Tibial artery (tissue), 4 donors: ENCODE measurements at regions not wholly inside any gene's neighbourhood (a gene's known extent, or its start where the extent isn't known, plus 50 kb on each side); places are given as distances from the start of the nearest gene placed in this dataset.

Source experiments
- DNase-seq, 2 donors: peaks; one replicate each; pipeline ENCODE4 v3.0.0-alpha.2; 2019
- H3K27ac ChIP-seq, 2 donors: fragments of 200-600 bp; sonication (generic) in 1 of 2; 1 replicate in 1 of 2; 2 replicates in 1 of 2; pipeline ENCODE4 v1.5.1; 2018 to 2019; ENCODE audit warnings: mild to moderate bottlenecking in 1 of 2
- H3K27me3 ChIP-seq, 2 donors: fragments of 200-600 bp; sonication (generic) in 1 of 2; one replicate each; pipeline versions ENCODE4 v1.5.1 to v1.6.0; 2016 to 2019
- H3K36me3 ChIP-seq, 3 donors: fragments of 200-600 bp; sonication (generic) in 2 of 3; one replicate each; pipeline ENCODE4 v1.5.1; 2016 to 2019; ENCODE audit warnings: mild to moderate bottlenecking in 2 of 3
- H3K4me1 ChIP-seq, 4 donors: fragments of 200-600 bp; sonication (generic) in 2 of 4; 1 replicate in 3 of 4; 2 replicates in 1 of 4; pipeline ENCODE4 v1.5.1; 2016 to 2019
- H3K4me3 ChIP-seq, 2 donors: fragments of 200-600 bp; sonication (generic) in 1 of 2; 1 replicate in 1 of 2; 2 replicates in 1 of 2; pipeline ENCODE4 v1.5.1; 2018 to 2019; ENCODE audit warnings: mild to moderate bottlenecking in 2 of 2
- H3K9me3 ChIP-seq, 3 donors: fragments of 200-600 bp; sonication (generic) in 1 of 3; one replicate each; pipeline ENCODE4 v1.5.1; 2016 to 2019
- CTCF ChIP-seq, 2 experiments: fragments of 200-600 bp in 1 of 2; fragments of 450-650 bp in 1 of 2; IDR thresholded peaks; one replicate each; pipeline ENCODE4 v1.5.1; 2017 to 2019; ENCODE audit warnings: antibody characterized with exemption in 2 of 2, mild to moderate bottlenecking in 1 of 2, moderate library complexity in 1 of 2
- intact Hi-C: fragments of 100-400 bp; cut with DNase I; formaldehyde crosslinking; loops from one replicate; pipeline ENCODE4 v1.15.0; 2023; ENCODE audit warnings: low total_unique reads

- no peak for DNase-seq
- no peak for TF ChIP-seq CTCF (IDR thresholded peaks at IDR 0.05)
- no peak overlapping the region for H3K4me3 ChIP-seq
- H3K36me3 ChIP-seq = no peaks in the 10 kb centered on the region
- no peaks in the 10 kb centered on the region for H3K27me3 ChIP-seq
- peaks cover 0 to 21% (median 4%) of the 10 kb centered on the region in 4 donors for H3K4me1 ChIP-seq
- intact Hi-C loops = no loop called here
- no peak overlapping the region for H3K27ac ChIP-seq
- H3K9me3 ChIP-seq = no peaks in the 10 kb centered on the region
Observed at GRCh38 chr10:124165827-124166226, 72.4 kb upstream of the CHST15 start.

- no peak for TF ChIP-seq CTCF (IDR thresholded peaks at IDR 0.05)
Observed at GRCh38 chr10:124165311-124165710, 71.9 kb upstream of the CHST15 start.

GRCh38 chr10:124164264-124164663 lies 70.9 kb upstream of the CHST15 start:
- Histone ChIP-seq H3K27ac (no peak overlapping the region), H3K4me1 (peaks cover 0 to 36% (median 9%) of the 10 kb centered on the region in 4 donors), H3K36me3 (no peaks in the 10 kb centered on the region), H3K27me3 (no peaks in the 10 kb centered on the region), H3K9me3 (no peaks in the 10 kb centered on the region), H3K4me3 (no peak overlapping the region)
- DNase-seq = no peak
- intact Hi-C loops = no loop called here
- no peak for TF ChIP-seq CTCF (IDR thresholded peaks at IDR 0.05)

More at GRCh38 chr10:124165311-124165710, 71.9 kb upstream of the CHST15 start:
- Histone ChIP-seq H3K27me3 (no peaks in the 10 kb centered on the region), H3K36me3 (no peaks in the 10 kb centered on the region), H3K4me3 (no peak overlapping the region), H3K9me3 (no peaks in the 10 kb centered on the region), H3K27ac (no peak overlapping the region), H3K4me1 (peaks cover 0 to 26% (median 8%) of the 10 kb centered on the region in 4 donors)
- DNase-seq = no peak
- intact Hi-C loops = no loop called here

GRCh38 chr10:124162774-124163354 lies 69.5 kb upstream of the CHST15 start:
- Histone ChIP-seq H3K4me3 (no peak overlapping the region), H3K27me3 (no peaks in the 10 kb centered on the region), H3K27ac (peak overlapping the region; percentile 38 to 58), H3K36me3 (no peaks in the 10 kb centered on the region), H3K4me1 (peaks cover 0 to 37% (median 9%) of the 10 kb centered on the region in 4 donors), H3K9me3 (no peaks in the 10 kb centered on the region)
- no peak for TF ChIP-seq CTCF (IDR thresholded peaks at IDR 0.05)
- peak in 1 of 2 donors; percentile 63 for DNase-seq
- intact Hi-C loops = no loop called here

GRCh38 chr10:124162136-124162535 lies 68.7 kb upstream of the CHST15 start:
- no peaks in the 10 kb centered on the region for H3K36me3 ChIP-seq
- H3K4me1 ChIP-seq = peaks cover 0 to 44% (median 15%) of the 10 kb centered on the region in 4 donors
- intact Hi-C loops = no loop called here
- no peaks in the 10 kb centered on the region for H3K27me3 ChIP-seq
- DNase-seq = peak in 1 of 2 donors; percentile 54
- H3K27ac ChIP-seq = peak overlapping the region; percentile 38 to 58
- no peak for TF ChIP-seq CTCF (IDR thresholded peaks at IDR 0.05)
- H3K4me3 ChIP-seq = no peak overlapping the region
- H3K9me3 ChIP-seq = no peaks in the 10 kb centered on the region
